ENCODE measurements at regions not wholly inside any gene's neighbourhood (a gene's known extent, or its start where the extent isn't known, plus 50 kb on each side); places are given as distances from the start of the nearest gene placed in this dataset.

DNA sequence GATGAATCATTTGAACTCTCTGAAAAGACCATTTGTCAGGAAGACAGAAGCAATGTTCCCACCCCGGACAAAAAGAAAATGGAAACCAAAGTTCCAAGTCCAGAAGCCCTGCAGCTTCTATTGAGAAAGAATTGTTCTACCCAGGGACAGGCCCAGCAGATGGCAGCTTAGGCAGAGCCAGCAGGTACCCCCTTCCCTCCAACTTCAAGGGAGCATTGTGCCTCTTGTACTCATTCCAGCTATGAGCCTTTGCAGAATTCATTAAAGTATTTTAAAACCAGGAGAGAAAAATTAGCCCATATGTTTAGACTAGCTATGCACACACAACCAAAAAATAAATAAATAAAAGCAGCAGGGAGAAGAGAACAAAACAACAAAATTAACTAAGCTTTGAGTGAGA lies 85.2 kb upstream of the KCND3 start:
- Histone ChIP-seq H3K27me3 (ENCODE audit: control insufficient read depth, extremely low read depth, insufficient read depth, low read length) (no peaks in the 10 kb centered on the region), H3K9me1 (ENCODE audit: control insufficient read depth, extremely low read depth, insufficient read depth, low read length) (no peaks in the 10 kb centered on the region), H3K36me3 (ENCODE audit: control insufficient read depth in 2 of 2, extremely low read depth in 1 of 2, insufficient read depth in 2 of 2, low read length in 2 of 2) (no peaks in the 10 kb centered on the region), H3K4me1 (ENCODE audit: control insufficient read depth, extremely low read depth, insufficient read depth, low read length) (no peaks in the 10 kb centered on the region), H3K4me2 (ENCODE audit: control insufficient read depth, extremely low read depth, insufficient read depth, low read depth, low read length) (no peak overlapping the region), H3K79me2 (ENCODE audit: control insufficient read depth, insufficient read depth, low read length) (no peaks in the 10 kb centered on the region), H3K4me3 (ENCODE audit: control insufficient read depth in 2 of 3, extremely low read depth in 1 of 3, insufficient read depth in 2 of 3, low read depth in 1 of 3, low read length in 3 of 3) (no peak overlapping the region), H4K20me1 (ENCODE audit: control insufficient read depth, extremely low read depth, insufficient read depth, low read length) (no peaks in the 10 kb centered on the region), H3K9ac (ENCODE audit: control insufficient read depth, extremely low read depth, insufficient read depth, low read length) (no peak overlapping the region), H3K9me3 (ENCODE audit: control insufficient read depth, low read depth, low read length) (no peaks in the 10 kb centered on the region), H3K27ac (ENCODE audit: control insufficient read depth, insufficient read depth, low read length) (no peak overlapping the region), H2AFZ (ENCODE audit: control insufficient read depth, low read length) (no peak overlapping the region)
- dilution Hi-C loops (cut with MboI; ENCODE audit: extremely low pct_ligation_motif_present, low sequenced_read_pairs): no loop called here
- TF ChIP-seq, protein P1, sequence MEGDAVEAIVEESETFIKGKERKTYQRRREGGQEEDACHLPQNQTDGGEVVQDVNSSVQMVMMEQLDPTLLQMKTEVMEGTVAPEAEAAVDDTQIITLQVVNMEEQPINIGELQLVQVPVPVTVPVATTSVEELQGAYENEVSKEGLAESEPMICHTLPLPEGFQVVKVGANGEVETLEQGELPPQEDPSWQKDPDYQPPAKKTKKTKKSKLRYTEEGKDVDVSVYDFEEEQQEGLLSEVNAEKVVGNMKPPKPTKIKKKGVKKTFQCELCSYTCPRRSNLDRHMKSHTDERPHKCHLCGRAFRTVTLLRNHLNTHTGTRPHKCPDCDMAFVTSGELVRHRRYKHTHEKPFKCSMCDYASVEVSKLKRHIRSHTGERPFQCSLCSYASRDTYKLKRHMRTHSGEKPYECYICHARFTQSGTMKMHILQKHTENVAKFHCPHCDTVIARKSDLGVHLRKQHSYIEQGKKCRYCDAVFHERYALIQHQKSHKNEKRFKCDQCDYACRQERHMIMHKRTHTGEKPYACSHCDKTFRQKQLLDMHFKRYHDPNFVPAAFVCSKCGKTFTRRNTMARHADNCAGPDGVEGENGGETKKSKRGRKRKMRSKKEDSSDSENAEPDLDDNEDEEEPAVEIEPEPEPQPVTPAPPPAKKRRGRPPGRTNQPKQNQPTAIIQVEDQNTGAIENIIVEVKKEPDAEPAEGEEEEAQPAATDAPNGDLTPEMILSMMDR (optimal IDR thresholded peaks at IDR 0.05 in 1 of 3, IDR thresholded peaks at IDR 0.05 in 1 of 3, conservative IDR thresholded peaks at IDR 0.05 in 1 of 3; ENCODE audit: extremely low read depth in 1 of 3, insufficient read depth in 2 of 3, low read length in 3 of 3): no peak
- TF ChIP-seq EZH2 (IDR thresholded peaks at IDR 0.05; ENCODE audit: low read length): no peak
- no peak for FAIRE-seq
- DNase-seq (ENCODE audit: low read depth, low spot score): no peak

DNA sequence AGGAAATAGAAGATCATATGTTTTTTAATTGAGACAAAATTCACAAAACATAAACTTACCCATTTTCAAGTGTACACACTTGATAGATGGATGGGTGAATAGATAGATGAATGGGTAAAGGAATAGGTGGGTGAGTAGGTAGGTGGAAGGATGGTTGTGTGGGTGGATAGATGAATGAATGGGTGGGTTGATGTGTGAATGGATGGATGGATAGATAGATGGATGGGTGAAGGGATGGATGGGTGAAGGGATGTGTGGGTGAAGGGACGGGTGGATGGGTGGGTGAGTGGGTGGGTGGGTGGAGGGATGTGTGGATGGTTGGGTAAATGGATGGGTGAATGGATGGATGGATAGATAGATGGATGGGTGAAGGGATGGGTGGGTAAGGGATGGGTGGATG lies 86.1 kb upstream of the KCND3 start:
- no peaks in the 10 kb centered on the region for H3K4me1 ChIP-seq (ENCODE audit: control insufficient read depth, extremely low read depth, insufficient read depth, low read length)
- H3K27me3 ChIP-seq (ENCODE audit: control insufficient read depth, extremely low read depth, insufficient read depth, low read length): no peaks in the 10 kb centered on the region
- no peaks in the 10 kb centered on the region for H3K79me2 ChIP-seq (ENCODE audit: control insufficient read depth, insufficient read depth, low read length)
- H3K27ac ChIP-seq (ENCODE audit: control insufficient read depth, insufficient read depth, low read length): no peak overlapping the region
- FAIRE-seq: no peak
- H3K9me1 ChIP-seq (ENCODE audit: control insufficient read depth, extremely low read depth, insufficient read depth, low read length): no peaks in the 10 kb centered on the region
- no peak for DNase-seq (ENCODE audit: low read depth, low spot score)
- no peaks in the 10 kb centered on the region for H3K36me3 ChIP-seq (ENCODE audit: control insufficient read depth in 2 of 2, extremely low read depth in 1 of 2, insufficient read depth in 2 of 2, low read length in 2 of 2)
- H4K20me1 ChIP-seq (ENCODE audit: control insufficient read depth, extremely low read depth, insufficient read depth, low read length): no peaks in the 10 kb centered on the region
- TF ChIP-seq, protein P1 (optimal IDR thresholded peaks at IDR 0.05 in 1 of 3, IDR thresholded peaks at IDR 0.05 in 1 of 3, conservative IDR thresholded peaks at IDR 0.05 in 1 of 3; ENCODE audit: extremely low read depth in 1 of 3, insufficient read depth in 2 of 3, low read length in 3 of 3): no peak
- no peak for TF ChIP-seq EZH2 (IDR thresholded peaks at IDR 0.05; ENCODE audit: low read length)
- H3K4me2 ChIP-seq (ENCODE audit: control insufficient read depth, extremely low read depth, insufficient read depth, low read depth, low read length): no peak overlapping the region
- H3K4me3 ChIP-seq (ENCODE audit: control insufficient read depth in 2 of 3, extremely low read depth in 1 of 3, insufficient read depth in 2 of 3, low read depth in 1 of 3, low read length in 3 of 3): no peak overlapping the region
- no peak overlapping the region for H3K9ac ChIP-seq (ENCODE audit: control insufficient read depth, extremely low read depth, insufficient read depth, low read length)
- dilution Hi-C loops (cut with MboI; ENCODE audit: extremely low pct_ligation_motif_present, low sequenced_read_pairs): no loop called here
- no peaks in the 10 kb centered on the region for H3K9me3 ChIP-seq (ENCODE audit: control insufficient read depth, low read depth, low read length)
- H2AFZ ChIP-seq (ENCODE audit: control insufficient read depth, low read length): no peak overlapping the region
